H9 (cell line): ENCODE measurements at regions not wholly inside any gene's neighbourhood (a gene's known extent, or its start where the extent isn't known, plus 50 kb on each side); places are given as distances from the start of the nearest gene placed in this dataset.
"Not testable (repeated sequence)": the region's sequence is repeated elsewhere in the genome, so short reads cannot be mapped to it uniquely, and the experiment has no call there.

Source experiments
- DNase-seq: peaks from one replicate; pipeline ENCODE4 v3.0.0-alpha.2; 2017
- H2AFZ ChIP-seq: one replicate; pipeline ENCODE4 v1.6.1; 2013; ENCODE audit warnings: mild to moderate bottlenecking, low read length, control low read depth, moderate library complexity
- H2AK5ac ChIP-seq: 2 replicates; pipeline ENCODE4 v1.6.1; 2013; ENCODE audit warnings: low read length, control low read depth, mixed read lengths; ENCODE audit not compliant: insufficient read length
- H2BK120ac ChIP-seq: one replicate; pipeline ENCODE4 v1.6.1; 2013; ENCODE audit warnings: low read depth, mild to moderate bottlenecking, low read length, control low read depth, inconsistent platforms; ENCODE audit not compliant: poor library complexity, severe bottlenecking
- H2BK12ac ChIP-seq: 2 replicates; pipeline ENCODE4 v1.6.1; 2013; ENCODE audit warnings: low read length, control low read depth, mixed read lengths, low read depth; ENCODE audit not compliant: insufficient read length
- H2BK15ac ChIP-seq: 2 replicates; pipeline ENCODE4 v1.6.1; 2013; ENCODE audit warnings: low read depth, low read length, control low read depth
- H2BK20ac ChIP-seq: one replicate; pipeline ENCODE4 v1.6.1; 2013; ENCODE audit warnings: low read depth, mild to moderate bottlenecking, low read length, control low read depth, inconsistent platforms; ENCODE audit not compliant: poor library complexity, severe bottlenecking
- H2BK5ac ChIP-seq: 2 replicates; pipeline ENCODE4 v1.6.1; 2013; ENCODE audit warnings: low read length, control low read depth, mixed read lengths; ENCODE audit not compliant: insufficient read length
- H3K14ac ChIP-seq: 2 replicates; pipeline ENCODE4 v1.6.1; 2013; ENCODE audit warnings: low read length, control low read depth; ENCODE audit not compliant: insufficient read depth
- H3K18ac ChIP-seq: 2 replicates; pipeline ENCODE4 v1.6.1; 2013; ENCODE audit warnings: low read depth, mild to moderate bottlenecking, mixed read lengths, low read length, control low read depth; ENCODE audit not compliant: insufficient read length
- H3K23ac ChIP-seq: 2 replicates; pipeline ENCODE4 v1.6.1; 2013; ENCODE audit warnings: low read length, control low read depth, mixed read lengths, low read depth; ENCODE audit not compliant: insufficient read length
- H3K23me2 ChIP-seq: 2 replicates; pipeline ENCODE4 v1.6.1; 2013; ENCODE audit warnings: low read depth, mild to moderate bottlenecking, mixed read lengths, low read length, control low read depth; ENCODE audit not compliant: insufficient read length, poor library complexity, severe bottlenecking
- H3K27ac ChIP-seq: 2 replicates; pipeline ENCODE4 v1.5.1; 2013; ENCODE audit warnings: low read length, control low read depth, mixed read lengths, low read depth; ENCODE audit not compliant: insufficient read length
- H3K27me3 ChIP-seq: 2 replicates; pipeline ENCODE4 v1.6.1; 2013; ENCODE audit warnings: low read length, control low read depth, inconsistent platforms; ENCODE audit not compliant: insufficient read depth
- H3K4ac ChIP-seq: 2 replicates; pipeline ENCODE4 v1.6.1; 2013; ENCODE audit warnings: low read depth, mild to moderate bottlenecking, control low read depth, inconsistent platforms, low read length, moderate library complexity
- H3K4me1 ChIP-seq: 2 replicates; pipeline ENCODE4 v1.6.1; 2013; ENCODE audit warnings: low read length, control low read depth, inconsistent platforms; ENCODE audit not compliant: insufficient read depth
- H3K4me2 ChIP-seq: 2 replicates; pipeline ENCODE4 v1.6.1; 2013; ENCODE audit warnings: low read length, control low read depth, mixed read lengths; ENCODE audit not compliant: insufficient read length, insufficient read depth
- H3K56ac ChIP-seq: 2 replicates; pipeline ENCODE4 v1.6.1; 2013; ENCODE audit warnings: low read depth, mild to moderate bottlenecking, mixed read lengths, low read length, control low read depth; ENCODE audit not compliant: insufficient read length
- H3K79me1 ChIP-seq: 2 replicates; pipeline ENCODE4 v1.6.1; 2013; ENCODE audit warnings: low read depth, mild to moderate bottlenecking, moderate library complexity, low read length, control low read depth, inconsistent platforms; ENCODE audit not compliant: insufficient read depth, poor library complexity, severe bottlenecking
- H3K79me2 ChIP-seq: 2 replicates; pipeline ENCODE4 v1.6.1; 2013; ENCODE audit warnings: low read length, control low read depth, inconsistent platforms; ENCODE audit not compliant: insufficient read depth
- H3K9ac ChIP-seq: 2 replicates; pipeline ENCODE4 v1.6.1; 2013; ENCODE audit warnings: low read length, control low read depth, mixed read lengths; ENCODE audit not compliant: insufficient read length; ENCODE audit errors: extremely low read depth
- H3K9me3 ChIP-seq: one replicate; pipeline ENCODE4 v1.6.1; 2013; ENCODE audit warnings: low read depth, low read length, inconsistent platforms; ENCODE audit not compliant: control insufficient read depth
- H3T11ph ChIP-seq: one replicate; pipeline ENCODE4 v1.6.1; 2013; ENCODE audit warnings: mild to moderate bottlenecking, low read length, control low read depth, inconsistent platforms
- H4K20me1 ChIP-seq: one replicate; pipeline ENCODE4 v1.6.1; 2013; ENCODE audit not compliant: control insufficient read depth, insufficient read length, insufficient read depth
- H4K5ac ChIP-seq: 2 replicates; pipeline ENCODE4 v1.6.1; 2013; ENCODE audit warnings: low read depth, mild to moderate bottlenecking, mixed read lengths, low read length, control low read depth; ENCODE audit not compliant: insufficient read length
- H4K8ac ChIP-seq: replicated peaks from 2 replicates; pipeline ENCODE4 v1.6.1; 2013; ENCODE audit warnings: low read length, control low read depth, mixed read lengths, low read depth; ENCODE audit not compliant: insufficient read length
- H4K91ac ChIP-seq: 2 replicates; pipeline ENCODE4 v1.6.1; 2013; ENCODE audit warnings: low read depth, mild to moderate bottlenecking, moderate library complexity, mixed read lengths, low read length, control low read depth; ENCODE audit not compliant: insufficient read length
- H3K27ac Mint-ChIP-seq, 3 experiments: 2 replicates in 2 of 3; 3 replicates in 1 of 3; pipeline ENCODE4 v1.8.0; 2020 to 2021; ENCODE audit warnings: mixed read lengths in 3 of 3, mild to moderate bottlenecking in 1 of 3, moderate library complexity in 1 of 3
- H3K27me3 Mint-ChIP-seq: 2 replicates; pipeline ENCODE4 v1.8.0; 2021; ENCODE audit warnings: low read depth, mild to moderate bottlenecking, moderate library complexity, mixed read lengths
- H3K36me3 Mint-ChIP-seq, 3 experiments: 2 replicates in 2 of 3; 3 replicates in 1 of 3; pipeline ENCODE4 v1.8.0; 2020 to 2021; ENCODE audit warnings: low read depth in 3 of 3, mixed read lengths in 3 of 3; ENCODE audit not compliant: insufficient read depth in 1 of 3
- H3K4me1 Mint-ChIP-seq, 2 experiments: 2 replicates each; pipeline ENCODE4 v1.8.0; 2020; ENCODE audit warnings: mixed read lengths in 2 of 2
- H3K4me3 Mint-ChIP-seq, 2 experiments: 2 replicates in 1 of 2; 3 replicates in 1 of 2; pipeline ENCODE4 v1.8.0; 2020 to 2021; ENCODE audit warnings: mild to moderate bottlenecking in 2 of 2, mixed read lengths in 2 of 2, moderate library complexity in 1 of 2
- H3K9me3 Mint-ChIP-seq, 2 experiments: 2 replicates in 1 of 2; 3 replicates in 1 of 2; pipeline ENCODE4 v1.8.0; 2020; ENCODE audit warnings: mild to moderate bottlenecking in 2 of 2, mixed read lengths in 2 of 2, moderate library complexity in 1 of 2
- WGBS: extraction: QIAGEN DNeasy Blood & Tissue Kit; methylation state at CpG from one replicate; pipeline ENCODE4 v1.1.7; 2013; ENCODE audit warnings: missing lambda C conversion rate, low lambda C conversion rate, mixed read lengths; ENCODE audit not compliant: insufficient read length; ENCODE audit errors: extremely low coverage; 5-methylcytosine and 5-hydroxymethylcytosine counted together

DNA sequence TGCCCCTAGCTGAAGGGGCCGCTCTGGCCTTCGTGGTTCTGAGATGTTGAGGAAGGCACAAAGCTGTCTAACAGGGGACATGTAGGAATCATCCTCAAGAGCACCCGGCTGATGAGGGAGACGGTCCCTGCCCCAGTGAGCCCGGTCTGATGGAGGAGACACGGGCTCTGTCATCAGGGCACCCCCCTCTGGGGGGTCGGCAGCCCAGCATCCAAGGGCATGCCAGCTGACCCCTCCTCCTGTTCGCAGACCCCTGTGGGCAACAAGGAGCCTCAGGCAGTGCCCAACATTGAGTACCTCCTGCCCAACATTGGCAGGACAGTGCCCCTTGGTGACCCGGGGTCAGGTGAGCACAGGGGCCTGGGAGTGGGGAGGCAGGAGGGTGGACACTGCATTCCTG is 128.9 kb downstream of the ZNF267 start:
- H4K5ac ChIP-seq = not testable (repeated sequence)
- no CpG with 5 or more reads among the region's 9 CpGs for WGBS

DNA sequence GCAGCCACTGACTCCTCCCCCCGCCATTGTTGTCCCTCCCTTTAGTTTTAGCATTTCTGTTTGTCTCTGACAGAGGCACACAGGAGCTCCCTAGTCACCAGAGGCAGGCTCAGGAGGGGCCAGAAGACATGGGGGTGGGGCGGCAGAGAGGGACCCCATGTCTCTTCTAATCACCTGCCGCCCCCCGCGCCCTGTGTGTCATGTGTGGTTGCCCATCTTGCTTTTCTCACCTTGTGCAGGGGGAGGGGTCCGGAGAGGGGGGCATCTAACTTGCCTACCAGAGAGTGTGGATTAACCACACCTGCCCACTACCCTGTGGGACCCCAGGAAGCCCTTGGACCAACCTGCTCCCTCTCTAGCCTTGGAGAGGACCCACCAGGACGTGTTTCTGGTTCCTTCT is 130.2 kb downstream of the ZNF267 start:
- H3K27ac Mint-ChIP-seq, H3K23ac ChIP-seq, H2BK120ac ChIP-seq, H4K20me1 ChIP-seq, H3K4me3 Mint-ChIP-seq, H2BK20ac ChIP-seq, H2BK15ac ChIP-seq, H3K79me1 ChIP-seq, H3K9ac ChIP-seq, H2AFZ ChIP-seq, H4K91ac ChIP-seq, H3K27me3 ChIP-seq, H3K4ac ChIP-seq, H3K23me2 ChIP-seq, H3K79me2 ChIP-seq, H4K8ac ChIP-seq, H2AK5ac ChIP-seq, H3K27me3 Mint-ChIP-seq, H3K14ac ChIP-seq, H4K5ac ChIP-seq, H3K27ac ChIP-seq, H2BK5ac ChIP-seq, H2BK12ac ChIP-seq, H3K4me2 ChIP-seq, H3K36me3 Mint-ChIP-seq, H3K4me1 ChIP-seq, H3K18ac ChIP-seq, H3K4me1 Mint-ChIP-seq, H3T11ph ChIP-seq, H3K56ac ChIP-seq, DNase-seq, H3K9me3 ChIP-seq: not testable (repeated sequence)
- no CpG with 5 or more reads among the region's 7 CpGs for WGBS
- H3K9me3 Mint-ChIP-seq = peaks cover 50 to 55% of the 10 kb centered on the region in 2 experiments

More for the DNA sequence above, 128.9 kb downstream of the ZNF267 start:
- H2BK15ac ChIP-seq, H3K14ac ChIP-seq, H3K9ac ChIP-seq, H4K8ac ChIP-seq, H3K27ac ChIP-seq, H4K20me1 ChIP-seq, H3K9me3 ChIP-seq, H3K4me1 ChIP-seq, H3K4me1 Mint-ChIP-seq, H3K79me1 ChIP-seq, H2BK5ac ChIP-seq, H3K36me3 Mint-ChIP-seq, H2BK12ac ChIP-seq, DNase-seq, H3K4me2 ChIP-seq, H3K27me3 ChIP-seq, H3K4me3 Mint-ChIP-seq, H3T11ph ChIP-seq, H3K18ac ChIP-seq, H3K4ac ChIP-seq, H4K91ac ChIP-seq, H3K56ac ChIP-seq, H2AFZ ChIP-seq, H2BK120ac ChIP-seq, H3K23me2 ChIP-seq, H3K79me2 ChIP-seq, H3K23ac ChIP-seq, H2AK5ac ChIP-seq, H3K27ac Mint-ChIP-seq, H3K27me3 Mint-ChIP-seq, H2BK20ac ChIP-seq: not testable (repeated sequence)
- peaks cover 45 to 50% of the 10 kb centered on the region in 2 experiments for H3K9me3 Mint-ChIP-seq
